ENCODE measurements at regions not wholly inside any gene's neighbourhood (a gene's known extent, or its start where the extent isn't known, plus 50 kb on each side); places are given as distances from the start of the nearest gene placed in this dataset.

- Histone ChIP-seq H3K27ac (ENCODE audit: low read depth in 2 of 2, low read length in 2 of 2) (no peak overlapping the region), H3K4me1 (ENCODE audit: control insufficient read depth in 2 of 3, insufficient read depth in 2 of 3, low read depth in 1 of 3, low read length in 3 of 3) (no peaks in the 10 kb centered on the region), H3K27me3 (ENCODE audit: control insufficient read depth, insufficient read depth, low read length) (no peaks in the 10 kb centered on the region), H3K4me3 (ENCODE audit: low read length in 3 of 3) (no peak overlapping the region), H3K9me3 (ENCODE audit: control insufficient read depth in 2 of 3, insufficient read depth in 1 of 3, low read length in 3 of 3) (no peaks in the 10 kb centered on the region), H3K36me3 (ENCODE audit: control insufficient read depth in 2 of 3, insufficient read depth in 3 of 3, low read length in 3 of 3) (no peaks in the 10 kb centered on the region), H3K9ac (ENCODE audit: low read length in 3 of 3) (peak overlapping the region in 2 of 3 donors; percentile 1 to 51)
- TF ChIP-seq CTCF (IDR thresholded peaks at IDR 0.05; ENCODE audit: borderline replicate concordance, extremely low read depth, insufficient read depth): no peak
- intact Hi-C loops (cut with DNase I): no loop called here
- no peak for FAIRE-seq
- peak in 4 of 5 donors; percentile 73 to 92 (median 85) for DNase-seq
Measured at GRCh38 chr16:51763072-51763661, 612.1 kb upstream of the SALL1 start.

DNA sequence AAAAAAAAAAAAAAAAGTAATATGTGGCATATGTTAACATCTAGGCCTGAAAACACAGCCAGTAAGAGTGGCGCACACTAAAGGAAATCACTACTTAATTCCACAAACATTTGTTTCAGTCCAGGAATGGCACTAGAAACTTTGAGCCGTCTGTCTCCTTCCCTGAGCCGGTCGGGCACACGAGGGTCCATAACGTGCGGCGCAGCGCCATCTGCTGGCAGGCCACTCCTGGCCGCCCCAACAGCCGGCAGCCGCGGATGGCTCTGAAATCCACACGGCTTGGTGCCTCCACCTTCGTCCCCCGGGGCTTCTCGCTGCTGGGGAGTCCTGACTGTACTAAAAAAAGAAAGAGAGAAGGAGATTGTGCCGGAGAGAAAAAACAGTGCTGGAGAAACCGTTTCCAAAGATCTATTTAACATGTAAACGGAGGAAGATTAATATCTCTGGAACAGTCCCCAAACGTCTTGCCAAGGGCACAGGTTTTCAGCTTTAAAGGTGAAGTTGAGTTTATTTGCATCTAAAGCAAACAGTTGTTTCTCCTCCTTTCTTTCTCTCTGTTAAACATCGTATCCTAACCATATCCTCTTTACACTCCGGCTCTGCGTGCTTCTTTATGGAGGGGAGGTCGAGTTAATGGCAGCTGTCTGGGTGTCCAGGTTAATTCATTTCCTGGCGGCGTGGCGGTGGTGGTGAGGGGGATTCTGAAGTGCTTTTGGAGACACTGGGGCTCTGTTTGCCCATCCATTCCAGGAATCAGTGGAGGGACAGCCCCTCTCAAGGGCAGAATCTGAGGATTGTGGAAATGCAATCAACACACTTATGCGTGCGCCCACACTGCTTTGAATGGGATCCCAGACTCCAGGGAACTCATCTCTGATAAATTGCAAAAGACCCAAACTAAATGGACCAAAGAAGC lies 611.3 kb upstream of the SALL1 start:
- H3K9me3 ChIP-seq (ENCODE audit: control insufficient read depth in 2 of 3, insufficient read depth in 1 of 3, low read length in 3 of 3): no peaks in the 10 kb centered on the region
- intact Hi-C loops (cut with DNase I): no loop called here
- DNase-seq: peak; percentile 91 to 96 (median 94)
- H3K27ac ChIP-seq (ENCODE audit: low read depth in 2 of 2, low read length in 2 of 2): no peak overlapping the region
- no peaks in the 10 kb centered on the region for H3K36me3 ChIP-seq (ENCODE audit: control insufficient read depth in 2 of 3, insufficient read depth in 3 of 3, low read length in 3 of 3)
- H3K9ac ChIP-seq (ENCODE audit: low read length in 3 of 3): peak overlapping the region in 2 of 3 donors; percentile 22 to 51
- no peaks in the 10 kb centered on the region for H3K27me3 ChIP-seq (ENCODE audit: control insufficient read depth, insufficient read depth, low read length)
- peak; percentile 93 for TF ChIP-seq CTCF (IDR thresholded peaks at IDR 0.05; ENCODE audit: borderline replicate concordance, extremely low read depth, insufficient read depth)
- peak; percentile 70 for FAIRE-seq
- peak overlapping the region; percentile 9 to 46 (median 40) for H3K4me3 ChIP-seq (ENCODE audit: low read length in 3 of 3)
- no peaks in the 10 kb centered on the region for H3K4me1 ChIP-seq (ENCODE audit: control insufficient read depth in 2 of 3, insufficient read depth in 2 of 3, low read depth in 1 of 3, low read length in 3 of 3)

DNA sequence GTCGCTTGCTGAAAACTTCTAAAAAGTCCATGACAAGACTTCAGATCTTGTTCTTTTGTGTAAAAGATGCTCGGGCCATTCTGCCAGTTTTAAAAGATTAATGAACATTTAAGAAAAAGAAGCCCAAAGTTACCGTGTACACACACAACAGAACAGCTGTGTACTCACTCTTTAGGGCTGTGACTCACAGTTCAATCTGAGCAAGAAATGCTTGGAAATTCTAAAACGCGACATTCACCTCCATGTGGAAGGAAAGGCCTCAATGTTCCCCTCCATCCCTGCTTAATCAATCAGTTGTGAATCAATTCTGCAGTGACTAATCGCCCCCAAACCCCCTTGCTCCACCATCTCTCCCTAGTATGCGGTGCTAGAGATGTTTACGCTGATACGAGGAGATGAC lies 609.9 kb upstream of the SALL1 start:
- no peaks in the 10 kb centered on the region for H3K36me3 ChIP-seq (ENCODE audit: control insufficient read depth in 2 of 3, insufficient read depth in 3 of 3, low read length in 3 of 3)
- DNase-seq (peak in 1 of 5 donors; percentile 55), FAIRE-seq (no peak)
- intact Hi-C loops (cut with DNase I): no loop called here
- H3K27ac ChIP-seq (ENCODE audit: low read depth in 2 of 2, low read length in 2 of 2): no peak overlapping the region
- peak overlapping the region in 1 of 3 donors; percentile 47 for H3K4me3 ChIP-seq (ENCODE audit: low read length in 3 of 3)
- H3K27me3 ChIP-seq (ENCODE audit: control insufficient read depth, insufficient read depth, low read length): no peaks in the 10 kb centered on the region
- H3K9me3 ChIP-seq (ENCODE audit: control insufficient read depth in 2 of 3, insufficient read depth in 1 of 3, low read length in 3 of 3): no peaks in the 10 kb centered on the region
- peak overlapping the region in 2 of 3 donors; percentile 20 to 22 for H3K9ac ChIP-seq (ENCODE audit: low read length in 3 of 3)
- no peak for TF ChIP-seq CTCF (IDR thresholded peaks at IDR 0.05; ENCODE audit: borderline replicate concordance, extremely low read depth, insufficient read depth)
- H3K4me1 ChIP-seq (ENCODE audit: control insufficient read depth in 2 of 3, insufficient read depth in 2 of 3, low read depth in 1 of 3, low read length in 3 of 3): no peaks in the 10 kb centered on the region
